Occipital lobe (tissue), 1 donor: ENCODE measurements at regions not wholly inside any gene's neighbourhood (a gene's known extent, or its start where the extent isn't known, plus 50 kb on each side); places are given as distances from the start of the nearest gene placed in this dataset.

ENCODE experiments used
- DNase-seq: peaks from one replicate; lab custom pipeline; 2025; lab: John Stamatoyannopoulos, UW

GRCh38 chr6:44500074-44500473 lies 112.6 kb downstream of the CDC5L start:
- no peak for DNase-seq

- DNase-seq: no peak
These were observed 116.0 kb downstream of the CDC5L start for GRCh38 chr6:44503471-44503870.

GRCh38 chr6:44504301-44504791 lies 116.8 kb downstream of the CDC5L start:
- DNase-seq: no peak

- no peak for DNase-seq
These were observed 118.2 kb downstream of the CDC5L start for GRCh38 chr6:44505751-44506150.

DNA sequence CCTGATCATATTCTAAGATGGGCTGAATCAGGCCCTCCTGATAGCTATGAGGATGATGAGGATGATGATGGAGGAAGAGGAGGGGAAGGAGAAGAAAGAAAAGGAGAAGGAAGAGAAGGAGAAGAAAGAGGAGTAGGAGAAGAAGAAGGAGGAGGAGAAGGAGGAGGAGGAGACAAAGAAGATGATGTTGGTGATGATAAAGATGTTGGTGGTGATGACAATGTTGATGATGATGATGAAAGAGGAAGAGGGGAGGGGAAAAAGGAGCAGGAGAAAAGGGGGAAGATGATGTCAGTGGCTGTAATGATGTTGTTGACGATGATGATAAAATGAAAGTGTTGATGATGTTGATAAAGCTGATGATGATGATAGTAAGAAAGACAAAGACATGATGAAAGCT lies 119.5 kb downstream of the CDC5L start:
- no peak for DNase-seq

DNA sequence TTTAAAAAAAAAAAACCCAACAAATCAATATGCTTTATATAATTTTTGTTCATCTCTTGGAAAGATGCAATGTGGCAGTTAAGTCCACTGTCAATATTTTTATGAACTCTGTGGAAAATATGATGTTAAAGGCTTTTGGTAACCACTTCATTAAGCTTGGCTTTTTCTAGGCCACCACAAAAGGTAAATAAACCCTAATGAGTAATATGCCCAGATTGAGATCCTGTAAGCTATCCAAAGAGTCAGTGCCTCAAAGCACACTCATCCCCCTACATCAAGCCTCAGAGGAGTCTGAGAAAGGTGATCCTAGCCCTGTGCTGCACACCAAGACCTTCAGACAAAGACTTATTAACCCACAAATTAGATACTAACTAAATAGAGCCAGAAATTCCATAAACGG lies 121.1 kb downstream of the CDC5L start:
- no peak for DNase-seq

GRCh38 chr6:44511126-44511525 lies 123.6 kb downstream of the CDC5L start:
- DNase-seq: no peak

DNA sequence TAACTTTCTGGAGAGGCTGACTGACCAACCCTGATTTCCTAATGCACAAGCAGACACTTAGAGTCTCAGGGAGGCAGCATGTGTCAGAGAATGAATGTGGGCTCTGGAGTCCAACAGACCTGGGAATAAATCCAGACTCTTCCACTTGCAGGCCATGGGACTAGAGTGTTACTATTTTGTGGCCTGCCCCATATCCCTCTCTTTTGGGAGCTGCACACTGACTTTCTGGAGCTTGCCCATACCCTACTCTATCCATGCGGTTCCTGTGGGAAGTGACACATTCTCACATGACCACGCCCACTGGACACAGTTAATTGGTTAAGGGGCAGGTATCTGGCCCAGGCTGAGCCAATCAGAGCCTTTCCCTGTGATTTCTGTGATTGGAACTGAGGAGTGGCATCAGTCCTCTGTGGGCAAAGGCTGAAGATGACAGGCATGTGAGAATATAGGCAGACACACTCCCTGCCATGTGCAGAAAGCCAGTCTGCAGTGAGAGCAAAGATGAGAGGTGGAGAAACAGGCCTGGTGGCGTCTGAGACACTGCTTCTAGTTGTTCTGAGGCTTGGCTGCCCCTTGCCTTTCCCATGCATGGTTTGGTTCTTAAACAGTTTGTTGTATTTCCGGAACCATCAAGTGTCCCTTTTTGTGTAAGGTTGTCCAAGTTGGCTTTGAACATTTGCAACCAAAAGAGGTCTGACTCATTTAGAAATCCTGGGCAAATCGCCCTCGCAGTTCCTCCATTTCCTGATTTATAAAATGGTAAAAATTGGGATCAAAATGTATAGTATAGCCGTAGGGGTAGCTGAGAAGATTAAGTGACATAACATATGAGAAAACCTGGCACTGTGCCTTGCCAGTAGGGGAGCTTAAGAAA lies 125.6 kb downstream of the CDC5L start:
- no peak for DNase-seq

DNA sequence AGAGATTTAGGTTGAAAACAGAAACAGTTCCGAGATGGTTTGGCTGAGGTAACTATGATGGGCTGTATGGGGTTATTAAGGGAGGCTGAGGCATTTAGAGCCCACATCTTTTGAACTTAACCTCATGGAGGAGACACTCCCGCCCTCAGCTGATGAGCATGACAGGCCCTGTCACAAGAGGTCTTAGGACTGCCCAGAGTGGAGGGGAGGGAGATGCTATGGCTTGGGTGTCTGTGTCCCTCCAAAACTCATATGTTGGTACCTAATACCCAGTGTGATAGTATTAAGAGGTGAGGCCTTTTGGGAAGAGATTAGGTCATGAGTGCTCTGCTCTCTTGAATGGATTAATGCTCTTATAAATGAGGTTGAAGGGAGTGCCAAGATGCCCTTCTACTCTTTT lies 126.6 kb downstream of the CDC5L start:
- DNase-seq: no peak

GRCh38 chr6:44514576-44515193 lies 127.2 kb downstream of the CDC5L start:
- DNase-seq: no peak

- DNase-seq: no peak
These were observed 135.4 kb downstream of the CDC5L start for GRCh38 chr6:44522871-44523270.

DNA sequence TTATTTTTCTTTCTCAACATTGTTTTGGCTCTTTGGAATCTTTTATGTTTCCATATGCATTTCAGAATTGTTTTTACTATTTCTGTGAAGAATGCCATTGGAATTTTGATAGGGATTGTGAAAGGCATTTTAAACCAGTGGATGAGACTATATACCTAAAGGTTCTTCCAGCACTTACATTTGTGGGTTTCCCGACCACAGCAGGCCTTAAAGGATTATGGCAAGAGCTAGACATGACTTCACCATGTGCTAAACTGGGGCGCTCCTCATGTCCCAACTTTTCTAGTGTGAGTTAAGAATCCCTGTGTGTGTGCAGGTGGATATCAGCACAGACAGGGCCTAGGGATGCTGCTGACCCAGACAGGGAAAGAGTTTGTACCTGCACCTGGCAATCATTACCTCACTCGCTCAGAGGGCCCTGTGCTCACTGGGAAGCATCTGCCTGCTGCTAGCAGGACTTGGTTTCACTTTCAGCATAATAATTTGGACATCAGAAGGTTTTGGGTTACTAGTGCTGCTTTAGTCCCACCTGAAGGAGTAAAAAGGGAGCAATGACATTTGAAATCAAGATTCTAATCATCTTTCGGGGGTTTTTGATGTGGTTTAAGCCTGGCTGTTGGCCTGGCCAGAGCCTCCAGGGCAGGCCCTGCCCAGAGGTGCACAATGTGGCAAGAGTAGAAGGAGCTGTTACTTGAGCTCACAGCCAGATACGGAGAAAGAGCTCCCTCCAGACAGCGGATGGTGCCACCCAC lies 137.1 kb downstream of the CDC5L start:
- no peak for DNase-seq

DNA sequence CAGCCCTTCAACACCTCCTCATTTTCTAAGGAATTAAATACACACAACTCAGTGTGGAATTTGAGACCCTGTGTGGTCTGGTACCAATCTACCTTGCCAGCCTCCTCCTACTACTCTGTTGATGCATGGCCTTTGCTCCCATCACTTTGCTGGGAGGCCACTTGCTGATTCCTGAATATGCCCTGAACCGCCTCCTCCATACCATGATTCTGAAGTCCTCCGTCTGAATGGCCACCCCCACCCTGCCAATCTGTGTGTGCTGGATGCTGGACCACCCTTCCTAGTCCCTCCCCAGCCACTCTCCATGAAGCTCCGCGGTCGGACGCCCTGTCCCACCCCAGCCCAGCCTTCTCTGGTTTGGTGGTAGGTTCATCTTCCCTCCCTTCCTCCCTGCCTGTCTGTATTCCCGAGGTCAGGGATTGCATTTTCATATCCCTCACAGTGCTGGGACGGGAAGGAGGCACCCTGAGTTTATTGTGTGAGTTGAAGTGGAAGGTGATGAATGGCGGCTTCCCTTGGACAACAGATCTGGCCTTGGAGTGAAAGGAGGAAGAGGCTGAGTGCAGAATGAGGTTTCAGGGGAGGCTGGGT lies 138.3 kb downstream of the CDC5L start:
- no peak for DNase-seq

DNA sequence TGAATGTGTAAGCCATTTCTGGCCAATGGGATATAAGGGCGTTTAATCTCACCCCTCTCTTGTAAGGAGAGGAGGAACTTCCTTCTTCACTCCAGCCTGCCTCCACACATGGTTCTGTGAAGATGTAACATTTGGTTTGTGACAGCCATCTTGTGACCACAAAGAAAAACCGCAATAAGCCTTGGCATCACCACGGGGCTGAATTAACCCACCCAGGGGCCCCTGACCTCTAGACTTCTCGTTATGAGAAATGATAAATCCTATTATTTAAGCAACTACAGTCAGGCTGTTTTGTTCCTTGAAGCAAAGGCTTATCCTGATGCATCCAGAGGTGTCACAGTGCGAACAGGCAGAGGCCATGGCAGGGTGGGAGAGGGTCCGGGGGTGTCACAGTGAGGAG lies 139.7 kb downstream of the CDC5L start:
- no peak for DNase-seq

DNA sequence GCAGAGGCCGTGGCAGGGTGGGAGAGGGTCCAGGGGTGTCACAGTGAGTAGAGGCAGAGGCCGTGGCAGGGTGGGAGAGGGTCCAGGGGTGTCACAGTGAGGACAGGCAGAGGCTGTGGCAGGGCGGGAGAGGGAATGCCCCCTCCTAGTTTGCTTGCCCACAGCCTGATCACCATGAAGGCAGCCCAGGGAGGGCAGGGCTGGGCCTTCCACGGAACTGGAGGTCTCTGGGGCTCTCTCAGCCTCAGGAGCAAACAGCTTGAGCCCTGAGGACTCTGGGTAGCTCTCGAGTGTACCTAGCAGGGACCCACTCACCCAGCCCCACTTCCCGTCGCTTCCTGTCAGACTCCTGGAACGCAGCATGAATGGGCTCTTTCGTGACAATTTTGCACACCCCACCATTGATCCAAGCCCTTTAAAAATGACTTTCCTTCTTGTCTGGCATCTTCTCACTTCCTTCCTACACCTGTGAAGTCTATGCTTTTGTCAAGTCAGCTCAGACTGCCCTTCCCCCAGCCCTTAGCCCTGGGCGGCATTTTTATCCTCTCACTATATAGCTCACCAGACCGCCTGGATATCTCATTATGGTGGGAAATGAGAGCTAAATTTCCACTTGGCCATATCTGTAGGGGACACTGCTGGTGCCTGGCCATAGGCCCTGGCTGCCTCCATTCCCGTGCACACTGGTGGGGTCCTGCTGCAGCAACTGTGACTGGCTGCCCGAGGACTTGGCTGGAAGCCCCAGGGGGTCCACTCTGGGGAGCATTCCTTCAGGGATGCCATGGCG lies 140.3 kb downstream of the CDC5L start:
- no peak for DNase-seq

- DNase-seq: no peak
These were observed 140.8 kb downstream of the CDC5L start for GRCh38 chr6:44528370-44528644.

- DNase-seq: no peak
These were observed 141.2 kb downstream of the CDC5L start for GRCh38 chr6:44528716-44529115.

GRCh38 chr6:44529146-44529905 lies 141.8 kb downstream of the CDC5L start:
- no peak for DNase-seq

DNA sequence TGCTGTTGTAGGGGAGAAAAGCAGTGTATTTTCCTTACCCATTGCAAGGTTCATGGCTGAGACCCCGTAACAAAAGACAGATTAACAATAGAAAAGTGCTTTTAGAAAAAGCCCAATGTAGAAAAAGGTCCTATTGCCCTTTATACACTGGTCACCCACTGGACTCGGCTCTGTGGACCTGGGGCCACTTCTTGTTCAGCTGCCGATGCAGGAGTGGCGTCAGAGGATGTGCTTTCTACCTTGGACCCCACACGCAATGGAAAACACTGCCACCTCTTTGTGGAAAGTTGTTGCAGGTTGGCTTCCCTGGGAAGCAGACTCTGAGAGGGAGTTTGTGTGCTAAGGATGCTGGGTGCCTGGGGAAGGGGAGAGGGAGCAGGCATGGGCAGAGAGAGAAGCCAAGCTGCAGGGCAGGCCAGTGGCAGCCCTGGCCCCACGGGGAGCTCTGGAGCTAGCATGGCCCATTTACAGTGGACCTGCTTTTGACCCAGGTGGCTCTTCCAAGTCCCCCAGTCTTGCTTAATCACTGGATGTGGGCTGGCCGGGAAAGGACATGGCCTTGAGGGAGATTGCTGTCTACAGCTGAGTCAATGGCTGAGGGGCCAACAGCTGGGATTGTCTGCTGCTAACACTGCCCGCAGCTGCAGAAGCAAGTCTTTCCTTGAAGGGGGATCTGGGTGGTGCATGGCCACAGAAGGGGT lies 142.9 kb downstream of the CDC5L start:
- no peak for DNase-seq

GRCh38 chr6:44530910-44531234 lies 143.4 kb downstream of the CDC5L start:
- no peak for DNase-seq
